H1 (cell line): ENCODE measurements at regions not wholly inside any gene's neighbourhood (a gene's known extent, or its start where the extent isn't known, plus 50 kb on each side); places are given as distances from the start of the nearest gene placed in this dataset.
A peak's percentile ranks its signal among the peaks of the same experiment; 100 is the strongest.

ENCODE experiments used
- CTCF ChIA-PET: fragments of 300-600 bp; sonication (Branson Sonifier 250); formaldehyde crosslinking; loops from one replicate; lab custom pipeline; 2021; ENCODE audit not compliant: partially characterized antibody; lab: Charles Lee
- POLR2A ChIA-PET: fragments of 300-600 bp; sonication (Branson Sonifier 250); formaldehyde crosslinking; loops from one replicate; lab custom pipeline; 2021; ENCODE audit warnings: inconsistent platforms; ENCODE audit not compliant: partially characterized antibody; lab: Charles Lee
- DNase-seq, 2 experiments: peaks; one replicate each; pipeline versions ENCODE4 v3.0.0 to v3.0.0-alpha.2; 2010 to 2022; ENCODE audit warnings: low spot score in 2 of 2, low read depth in 1 of 2, mixed read lengths in 1 of 2
- FAIRE-seq: peaks from 2 replicates; lab custom pipeline; 2011; peaks lifted over from hg19 to GRCh38; lab: Jason Lieb, UNC
- H2AFZ ChIP-seq: 2 replicates; pipeline ENCODE4 v1.8.1; 2012; ENCODE audit warnings: low read length, inconsistent platforms
- H2AK5ac ChIP-seq: 2 replicates; pipeline ENCODE4 v1.6.1; 2013; ENCODE audit warnings: low read depth, low read length
- H2BK120ac ChIP-seq: replicated peaks from 2 replicates; pipeline ENCODE3; 2013; ENCODE audit warnings: low read depth, low read length, inconsistent platforms
- H2BK12ac ChIP-seq: 2 replicates; pipeline ENCODE4 v1.6.1; 2013; ENCODE audit warnings: low read depth, low read length
- H2BK15ac ChIP-seq: 2 replicates; pipeline ENCODE4 v1.6.1; 2013; ENCODE audit warnings: low read length
- H2BK20ac ChIP-seq: 2 replicates; pipeline ENCODE4 v1.6.1; 2013; ENCODE audit warnings: low read length
- H2BK5ac ChIP-seq: 2 replicates; pipeline ENCODE4 v1.6.1; 2013; ENCODE audit warnings: low read depth, low read length
- H3K14ac ChIP-seq: 2 replicates; pipeline ENCODE4 v1.6.1; 2013; ENCODE audit warnings: inconsistent platforms; ENCODE audit not compliant: insufficient read length
- H3K18ac ChIP-seq: 2 replicates; pipeline ENCODE4 v1.6.1; 2013; ENCODE audit warnings: low read length; ENCODE audit errors: extremely low read depth
- H3K23ac ChIP-seq: 2 replicates; pipeline ENCODE4 v1.6.1; 2013; ENCODE audit warnings: inconsistent platforms; ENCODE audit not compliant: insufficient read length
- H3K23me2 ChIP-seq: 2 replicates; pipeline ENCODE4 v1.6.1; 2013; ENCODE audit warnings: low read depth, low read length
- H3K27ac ChIP-seq: 2 replicates; pipeline ENCODE4 v1.6.1; 2011; ENCODE audit warnings: low read depth, low read length, inconsistent platforms
- H3K27me3 ChIP-seq, 4 experiments: replicated peaks in 1 of 4; 1 replicate in 1 of 4; 2 replicates in 3 of 4; pipeline versions ENCODE4 v1.6.1 to v1.8.1; 2011 to 2013; ENCODE audit warnings: low read length in 3 of 4, mild to moderate bottlenecking in 3 of 4, inconsistent platforms in 2 of 4, mixed read lengths in 2 of 4, moderate library complexity in 1 of 4; ENCODE audit not compliant: control insufficient read depth in 3 of 4, insufficient read depth in 3 of 4; ENCODE audit errors: extremely low read depth in 1 of 4
- H3K36me3 ChIP-seq, 4 experiments: 2 replicates each; pipeline versions ENCODE4 v1.6.1 to v1.8.1; 2011 to 2013; ENCODE audit warnings: mild to moderate bottlenecking in 4 of 4, low read length in 3 of 4, moderate library complexity in 2 of 4, control low read depth in 1 of 4, inconsistent platforms in 1 of 4; ENCODE audit not compliant: insufficient read depth in 4 of 4, control insufficient read depth in 2 of 4
- H3K4ac ChIP-seq: replicated peaks from 2 replicates; pipeline ENCODE3; 2013; ENCODE audit warnings: low read length, low read depth, mixed read lengths, inconsistent platforms; ENCODE audit not compliant: insufficient read length
- H3K4me1 ChIP-seq, 4 experiments: replicated peaks in 1 of 4; 1 replicate in 1 of 4; 2 replicates in 3 of 4; pipeline versions ENCODE4 v1.6.1 to v1.8.1; 2011 to 2013; ENCODE audit warnings: low read length in 3 of 4, inconsistent platforms in 2 of 4, mixed read lengths in 1 of 4; ENCODE audit not compliant: insufficient read depth in 4 of 4, control insufficient read depth in 3 of 4
- H3K4me2 ChIP-seq, 2 experiments: 2 replicates each; pipeline versions ENCODE4 v1.6.1 to v1.8.1; 2011 to 2013; ENCODE audit warnings: low read depth in 2 of 2, low read length in 2 of 2, control low read depth in 1 of 2, inconsistent platforms in 1 of 2, mild to moderate bottlenecking in 1 of 2; ENCODE audit not compliant: insufficient read depth in 1 of 2
- H3K4me3 ChIP-seq, 4 experiments: fragments of 200-600, 300-600 bp in 1 of 4; sonication (generic), shearing (Covaris generic), sonication (Bioruptor Twin) in 1 of 4; 2 replicates each; pipeline versions ENCODE4 v1.5.1 to v1.8.1; 2011 to 2016; ENCODE audit warnings: low read length in 4 of 4, low read depth in 3 of 4, control low read depth in 2 of 4, inconsistent platforms in 2 of 4, mild to moderate bottlenecking in 2 of 4, mixed read lengths in 1 of 4, moderate library complexity in 1 of 4; ENCODE audit not compliant: insufficient read depth in 2 of 4; ENCODE audit errors: extremely low read depth in 1 of 4
- H3K56ac ChIP-seq: replicated peaks from 2 replicates; pipeline ENCODE3; 2013; ENCODE audit warnings: low read depth, mild to moderate bottlenecking, mixed read lengths, low read length, inconsistent platforms; ENCODE audit not compliant: insufficient read length
- H3K79me1 ChIP-seq: 2 replicates; pipeline ENCODE4 v1.6.1; 2013; ENCODE audit warnings: low read depth, low read length, control low read depth
- H3K79me2 ChIP-seq, 2 experiments: 2 replicates each; pipeline versions ENCODE4 v1.6.1 to v1.8.1; 2012 to 2013; ENCODE audit warnings: low read length in 2 of 2, mild to moderate bottlenecking in 2 of 2, inconsistent platforms in 1 of 2; ENCODE audit not compliant: insufficient read depth in 2 of 2, control insufficient read depth in 1 of 2
- H3K9ac ChIP-seq, 4 experiments: replicated peaks in 1 of 4; 1 replicate in 1 of 4; 2 replicates in 3 of 4; pipeline versions ENCODE4 v1.6.1 to v1.8.1; 2011 to 2013; ENCODE audit warnings: low read depth in 3 of 4, low read length in 3 of 4, control low read depth in 2 of 4, mild to moderate bottlenecking in 2 of 4, moderate library complexity in 2 of 4, inconsistent platforms in 1 of 4; ENCODE audit errors: extremely low read depth in 1 of 4
- H3K9me3 ChIP-seq, 2 experiments: 2 replicates each; pipeline versions ENCODE4 v1.6.1 to v1.8.1; 2012 to 2013; ENCODE audit warnings: mild to moderate bottlenecking in 2 of 2, moderate library complexity in 2 of 2, control low read depth in 1 of 2, inconsistent platforms in 1 of 2, low read depth in 1 of 2, low read length in 1 of 2, mixed read lengths in 1 of 2; ENCODE audit not compliant: insufficient read depth in 2 of 2
- H4K20me1 ChIP-seq, 2 experiments: replicated peaks in 1 of 2; 2 replicates each; pipeline versions ENCODE3 to v1.8.1; 2011 to 2013; ENCODE audit warnings: inconsistent platforms in 2 of 2, low read length in 2 of 2, mild to moderate bottlenecking in 1 of 2; ENCODE audit not compliant: insufficient read depth in 2 of 2, control insufficient read depth in 1 of 2
- H4K5ac ChIP-seq: 2 replicates; pipeline ENCODE4 v1.6.1; 2013; ENCODE audit warnings: low read length, low read depth, mixed read lengths, inconsistent platforms; ENCODE audit not compliant: insufficient read length
- H4K8ac ChIP-seq: 2 replicates; pipeline ENCODE4 v1.8.0; 2013; ENCODE audit warnings: mild to moderate bottlenecking, moderate library complexity, low read length, inconsistent platforms; ENCODE audit not compliant: insufficient read depth; ENCODE audit errors: extremely low read depth
- H4K91ac ChIP-seq: replicated peaks from 2 replicates; pipeline ENCODE3; 2013; ENCODE audit warnings: low read length, mixed read lengths, inconsistent platforms; ENCODE audit not compliant: insufficient read length
- BCL11A ChIP-seq, 2 experiments: IDR thresholded peaks; one replicate each; pipeline ENCODE4 v1.6.1; 2011; ENCODE audit warnings: low read depth in 2 of 2, low read length in 2 of 2, mild to moderate bottlenecking in 2 of 2
- BRCA1 ChIP-seq: IDR thresholded peaks from 2 replicates; pipeline ENCODE4 v1.6.1; 2012; ENCODE audit warnings: low read depth, low read length, improper control_type of control experiment
- EZH2 ChIP-seq: fragments of 200-600 bp; sonication (generic); IDR thresholded peaks from 2 replicates; pipeline ENCODE4 v1.7.1; 2012; ENCODE audit warnings: low read depth, mild to moderate bottlenecking, moderate library complexity, low read length, inconsistent platforms; ENCODE audit not compliant: severe bottlenecking
- JUND ChIP-seq: IDR thresholded peaks from 2 replicates; pipeline ENCODE4 v1.6.1; 2011; ENCODE audit warnings: mild to moderate bottlenecking, improper control_type of control experiment, low read length
- NANOG ChIP-seq: IDR thresholded peaks from 2 replicates; pipeline ENCODE4 v1.6.1; 2011; ENCODE audit warnings: low read length, low read depth, mild to moderate bottlenecking, inconsistent platforms; ENCODE audit not compliant: insufficient read depth, poor library complexity, severe bottlenecking
- RBBP5 ChIP-seq: IDR thresholded peaks from 2 replicates; pipeline ENCODE4 v1.7.1; 2012; ENCODE audit warnings: low read depth, mild to moderate bottlenecking, inconsistent platforms, low read length, moderate library complexity, borderline replicate concordance
- RFX5 ChIP-seq: IDR thresholded peaks from 2 replicates; pipeline ENCODE4 v1.6.1; 2011; ENCODE audit warnings: low read depth, low read length, improper control_type of control experiment, borderline replicate concordance
- SAP30 ChIP-seq: fragments of 300-600 bp; sonication (generic); IDR thresholded peaks from 2 replicates; pipeline ENCODE4 v1.7.1; 2012; ENCODE audit warnings: low read length, moderate library complexity, mild to moderate bottlenecking, inconsistent platforms; ENCODE audit not compliant: insufficient read depth, insufficient replicate concordance
- SIN3A ChIP-seq, 2 experiments: IDR thresholded peaks in 1 of 2; conservative IDR thresholded peaks in 1 of 2; 2 replicates each; pipeline ENCODE4 v1.6.1; 2011 to 2012; ENCODE audit warnings: low read length in 2 of 2, improper control_type of control experiment in 1 of 2, low read depth in 1 of 2, mild to moderate bottlenecking in 1 of 2
- SIRT6 ChIP-seq: IDR thresholded peaks from one replicate; pipeline ENCODE4 v1.7.1; 2012; ENCODE audit warnings: low read length, inconsistent platforms
- TEAD4 ChIP-seq: IDR thresholded peaks from 2 replicates; pipeline ENCODE4 v1.6.1; 2012; ENCODE audit warnings: low read depth, low read length, inconsistent platforms, mixed read lengths
- WGBS, 2 experiments: shearing (Covaris generic) in 1 of 2; methylation state at CpG; one replicate each; pipeline versions ENCODE4 v1.1.6 to v1.1.7; 2013 to 2015; ENCODE audit warnings: low lambda C conversion rate in 2 of 2, mixed read lengths in 2 of 2, inconsistent platforms in 1 of 2, low coverage in 1 of 2, missing lambda C conversion rate in 1 of 2; ENCODE audit not compliant: insufficient replicate concordance in 2 of 2, insufficient coverage in 1 of 2, insufficient read length in 1 of 2; ENCODE audit errors: extremely low coverage in 1 of 2, missing lambda C conversion rate in 1 of 2; 5-methylcytosine and 5-hydroxymethylcytosine counted together

GRCh38 chr9:82558346-82558745, 504.6 kb downstream of the RASEF start:
- 91% methylated on average over 1 of the region's 1 CpG; no CpG with 5 or more reads in 1 of the 2 experiments for WGBS, 2 experiments
- Histone ChIP-seq H2AK5ac (no peak overlapping the region), H3K27ac (no peak overlapping the region), H3K18ac (no peak overlapping the region), H2BK5ac (no peak overlapping the region), H3K56ac (no peak overlapping the region), H2BK15ac (no peak overlapping the region), H4K91ac (no peak overlapping the region), H3K79me1 (no peaks in the 10 kb centered on the region), H2BK120ac (no peak overlapping the region), H3K4me3 (no peak overlapping the region), H3K14ac (no peak overlapping the region), H2AFZ (peak overlapping the region; percentile 16; the same call in 1 of the 2 replicates), H3K4ac (no peak overlapping the region), H4K5ac (no peak overlapping the region), H3K9me3 (no peaks in the 10 kb centered on the region), H3K36me3 (no peaks in the 10 kb centered on the region), H2BK20ac (no peak overlapping the region), H3K79me2 (no peaks in the 10 kb centered on the region; a peak in 1 of 4 replicates), H3K23me2 (peaks cover 2% of the 10 kb centered on the region; the same call in 1 of the 2 replicates), H4K8ac (no peak overlapping the region), H4K20me1 (peaks cover 0 to under 1% of the 10 kb centered on the region in 2 experiments), H3K4me2 (no peak overlapping the region), H3K4me1 (peaks cover 0 to 4% (median 1%) of the 10 kb centered on the region in 4 experiments; a peak in 2 of 7 replicates), H2BK12ac (no peak overlapping the region), H3K27me3 (no peaks in the 10 kb centered on the region), H3K23ac (no peak overlapping the region), H3K9ac (no peak overlapping the region)
- ChIA-PET POLR2A (no interaction called here), CTCF (interaction anchor here (1.8 kb wide), 1 partner anchor 8 kb away, joined by 11 read pairs; no protein-coding TSS in a partner anchor)
- FAIRE-seq (no peak), DNase-seq (no peak)
- TF ChIP-seq SIN3A (conservative IDR thresholded peaks at IDR 0.05 in 1 of 2, IDR thresholded peaks at IDR 0.05 in 1 of 2; ENCODE audit: low read depth in 1 of 2, low read length in 2 of 2), result no peak
- no peak for TF ChIP-seq JUND
- no peak for TF ChIP-seq NANOG
- no peak for TF ChIP-seq SAP30
- no peak for TF ChIP-seq EZH2
- TF ChIP-seq SIRT6, result no peak
- TF ChIP-seq BCL11A (IDR thresholded peaks at IDR 0.05; ENCODE audit: low read depth in 2 of 2, low read length in 2 of 2), result no peak
- TF ChIP-seq RBBP5, result no peak
- no peak for TF ChIP-seq RFX5
- TF ChIP-seq TEAD4, result no peak
- no peak for TF ChIP-seq BRCA1
